ENCODE measurements at regions not wholly inside any gene's neighbourhood (a gene's known extent, or its start where the extent isn't known, plus 50 kb on each side); places are given as distances from the start of the nearest gene placed in this dataset.

DNA sequence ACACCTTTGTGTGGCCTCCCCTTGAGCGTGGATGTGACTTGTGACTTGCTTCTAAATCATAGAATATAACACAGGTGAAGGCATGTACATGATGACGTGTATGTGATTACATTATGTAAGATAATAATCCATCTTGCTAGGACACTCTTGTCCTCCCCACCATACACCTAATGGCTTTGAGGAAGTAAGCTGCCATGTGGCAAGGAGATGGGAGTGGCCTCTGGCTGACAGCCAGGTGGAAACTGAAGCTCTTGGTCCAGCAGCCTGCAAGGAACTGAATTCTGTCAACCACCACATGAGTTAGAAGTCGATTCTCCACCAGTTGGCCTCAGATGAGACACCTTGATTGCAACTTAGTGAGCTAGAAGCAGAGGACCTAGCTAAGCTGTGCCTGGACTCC lies 67.4 kb upstream of the ELN start:
- no peak for TF ChIP-seq ZNF521 (tag by site-specific recombination; IDR thresholded peaks at IDR 0.05)
- no peak for TF ChIP-seq ZNF791 (tag by site-specific recombination; IDR thresholded peaks at IDR 0.05)
- TF ChIP-seq, protein P1, sequence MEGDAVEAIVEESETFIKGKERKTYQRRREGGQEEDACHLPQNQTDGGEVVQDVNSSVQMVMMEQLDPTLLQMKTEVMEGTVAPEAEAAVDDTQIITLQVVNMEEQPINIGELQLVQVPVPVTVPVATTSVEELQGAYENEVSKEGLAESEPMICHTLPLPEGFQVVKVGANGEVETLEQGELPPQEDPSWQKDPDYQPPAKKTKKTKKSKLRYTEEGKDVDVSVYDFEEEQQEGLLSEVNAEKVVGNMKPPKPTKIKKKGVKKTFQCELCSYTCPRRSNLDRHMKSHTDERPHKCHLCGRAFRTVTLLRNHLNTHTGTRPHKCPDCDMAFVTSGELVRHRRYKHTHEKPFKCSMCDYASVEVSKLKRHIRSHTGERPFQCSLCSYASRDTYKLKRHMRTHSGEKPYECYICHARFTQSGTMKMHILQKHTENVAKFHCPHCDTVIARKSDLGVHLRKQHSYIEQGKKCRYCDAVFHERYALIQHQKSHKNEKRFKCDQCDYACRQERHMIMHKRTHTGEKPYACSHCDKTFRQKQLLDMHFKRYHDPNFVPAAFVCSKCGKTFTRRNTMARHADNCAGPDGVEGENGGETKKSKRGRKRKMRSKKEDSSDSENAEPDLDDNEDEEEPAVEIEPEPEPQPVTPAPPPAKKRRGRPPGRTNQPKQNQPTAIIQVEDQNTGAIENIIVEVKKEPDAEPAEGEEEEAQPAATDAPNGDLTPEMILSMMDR (tag by site-specific recombination; IDR thresholded peaks at IDR 0.05): no peak

Measured in HEK293 (cell line).